Glutamatergic neuron (in vitro differentiated cells): ENCODE measurements at regions not wholly inside any gene's neighbourhood (a gene's known extent, or its start where the extent isn't known, plus 50 kb on each side); places are given as distances from the start of the nearest gene placed in this dataset.

ENCODE experiments used
- DNase-seq: peaks from one replicate; pipeline ENCODE4 v3.0.0; 2022
- H3K27ac Mint-ChIP-seq: one replicate; pipeline ENCODE4 v1.8.0; 2020; ENCODE audit warnings: mild to moderate bottlenecking, mixed read lengths, inconsistent platforms; ENCODE audit not compliant: unreplicated experiment
- H3K27me3 Mint-ChIP-seq: one replicate; pipeline ENCODE4 v1.8.0; 2020; ENCODE audit warnings: mild to moderate bottlenecking, moderate library complexity, mixed read lengths, inconsistent platforms; ENCODE audit not compliant: unreplicated experiment
- H3K36me3 Mint-ChIP-seq: one replicate; pipeline ENCODE4 v1.8.0; 2020; ENCODE audit warnings: mild to moderate bottlenecking, mixed read lengths, inconsistent platforms; ENCODE audit not compliant: unreplicated experiment
- H3K4me1 Mint-ChIP-seq: one replicate; pipeline ENCODE4 v1.8.0; 2020; ENCODE audit warnings: mild to moderate bottlenecking, low read depth, mixed read lengths, inconsistent platforms; ENCODE audit not compliant: unreplicated experiment
- H3K4me3 Mint-ChIP-seq: one replicate; pipeline ENCODE4 v1.8.0; 2020; ENCODE audit warnings: mild to moderate bottlenecking, mixed read lengths, inconsistent platforms; ENCODE audit not compliant: unreplicated experiment
- H3K9me3 Mint-ChIP-seq: one replicate; pipeline ENCODE4 v1.8.0; 2020; ENCODE audit warnings: mild to moderate bottlenecking, moderate library complexity, mixed read lengths, inconsistent platforms; ENCODE audit not compliant: unreplicated experiment
- TF ChIP-seq, protein P1 (sequence below): fragments of 200-600 bp; sonication (generic); IDR thresholded peaks from one replicate; pipeline ENCODE4 v1.5.0; 2021; ENCODE audit not compliant: partially characterized antibody, unreplicated experiment

DNA sequence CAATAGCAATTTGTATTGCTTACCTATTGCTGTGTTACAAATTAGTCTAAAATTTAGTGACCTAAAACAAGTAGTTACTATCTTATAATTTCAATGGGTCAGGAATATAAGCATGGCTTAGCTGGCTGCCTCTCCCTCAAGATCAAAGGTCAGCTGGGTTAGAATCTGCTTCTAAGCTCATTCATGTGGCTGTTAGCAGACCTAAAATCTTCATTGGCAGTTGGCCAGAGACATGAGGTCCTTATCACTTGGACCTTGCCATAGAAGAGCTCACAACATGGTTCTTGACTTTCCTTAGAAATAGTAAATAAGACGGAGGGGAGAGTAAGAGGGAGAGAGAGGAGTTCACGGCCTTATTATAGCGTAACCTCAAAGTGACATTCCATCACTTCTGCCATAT lies 468.0 kb downstream of the HTR7 start:
- DNase-seq = no peak
- H3K27me3 Mint-ChIP-seq = no peaks in the 10 kb centered on the region
- H3K27ac Mint-ChIP-seq = no peak overlapping the region
- TF ChIP-seq, protein P1, sequence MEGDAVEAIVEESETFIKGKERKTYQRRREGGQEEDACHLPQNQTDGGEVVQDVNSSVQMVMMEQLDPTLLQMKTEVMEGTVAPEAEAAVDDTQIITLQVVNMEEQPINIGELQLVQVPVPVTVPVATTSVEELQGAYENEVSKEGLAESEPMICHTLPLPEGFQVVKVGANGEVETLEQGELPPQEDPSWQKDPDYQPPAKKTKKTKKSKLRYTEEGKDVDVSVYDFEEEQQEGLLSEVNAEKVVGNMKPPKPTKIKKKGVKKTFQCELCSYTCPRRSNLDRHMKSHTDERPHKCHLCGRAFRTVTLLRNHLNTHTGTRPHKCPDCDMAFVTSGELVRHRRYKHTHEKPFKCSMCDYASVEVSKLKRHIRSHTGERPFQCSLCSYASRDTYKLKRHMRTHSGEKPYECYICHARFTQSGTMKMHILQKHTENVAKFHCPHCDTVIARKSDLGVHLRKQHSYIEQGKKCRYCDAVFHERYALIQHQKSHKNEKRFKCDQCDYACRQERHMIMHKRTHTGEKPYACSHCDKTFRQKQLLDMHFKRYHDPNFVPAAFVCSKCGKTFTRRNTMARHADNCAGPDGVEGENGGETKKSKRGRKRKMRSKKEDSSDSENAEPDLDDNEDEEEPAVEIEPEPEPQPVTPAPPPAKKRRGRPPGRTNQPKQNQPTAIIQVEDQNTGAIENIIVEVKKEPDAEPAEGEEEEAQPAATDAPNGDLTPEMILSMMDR = no peak
- no peak overlapping the region for H3K4me3 Mint-ChIP-seq
- peaks cover under 1% of the 10 kb centered on the region for H3K4me1 Mint-ChIP-seq
- H3K36me3 Mint-ChIP-seq = no peaks in the 10 kb centered on the region
- H3K9me3 Mint-ChIP-seq = no peaks in the 10 kb centered on the region

DNA sequence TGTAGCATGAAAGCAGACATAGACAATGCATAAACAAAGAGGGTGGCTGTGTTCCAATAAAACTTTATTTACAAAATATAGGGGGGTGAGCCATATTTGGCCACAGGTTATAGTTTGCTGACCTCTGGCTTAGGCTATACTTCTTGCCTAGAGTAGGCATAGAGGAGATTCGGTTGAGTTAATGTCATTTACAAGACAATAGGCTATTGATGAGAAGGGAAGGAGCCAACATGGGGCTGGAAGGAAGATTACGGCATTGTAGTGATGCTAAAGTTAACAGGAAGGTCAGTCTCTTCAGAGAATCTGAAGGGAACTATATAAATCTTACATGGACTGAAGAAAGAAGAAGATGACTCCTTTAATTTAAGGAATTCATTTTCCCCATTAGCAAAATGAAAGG lies 463.5 kb downstream of the HTR7 start:
- Mint-ChIP-seq H3K27me3 (no peaks in the 10 kb centered on the region), H3K4me3 (no peak overlapping the region)
- no peak for DNase-seq

GRCh38 chr10:90396721-90397120 lies 461.1 kb downstream of the HTR7 start:
- Mint-ChIP-seq H3K27ac (no peak overlapping the region), H3K4me1 (peaks cover 2% of the 10 kb centered on the region)
- no peak for DNase-seq

More for the DNA sequence above, 463.5 kb downstream of the HTR7 start:
- TF ChIP-seq, protein P1 = no peak
- no peak overlapping the region for H3K27ac Mint-ChIP-seq
- H3K36me3 Mint-ChIP-seq = no peaks in the 10 kb centered on the region
- no peaks in the 10 kb centered on the region for H3K9me3 Mint-ChIP-seq
- H3K4me1 Mint-ChIP-seq = peaks cover 2% of the 10 kb centered on the region

DNA sequence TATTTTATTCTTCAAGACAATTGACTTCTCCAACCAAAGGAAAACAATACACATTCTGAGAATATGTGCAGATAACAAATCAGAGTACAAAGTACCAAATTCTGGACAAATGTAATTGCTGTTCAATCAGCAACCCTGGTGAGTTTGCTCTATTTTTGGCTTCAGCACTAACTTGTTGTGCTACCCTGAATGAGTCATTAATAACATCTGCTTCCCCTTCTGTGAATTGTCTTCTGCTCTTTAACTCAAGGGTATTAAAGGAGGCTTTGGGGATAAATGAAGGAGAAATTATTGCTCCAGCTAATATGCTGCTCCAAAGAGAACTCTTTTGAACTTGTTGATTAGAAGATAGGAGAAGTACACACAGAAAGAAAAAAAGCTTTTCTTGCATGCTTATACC lies 459.3 kb downstream of the HTR7 start:
- Mint-ChIP-seq H3K27me3 (no peaks in the 10 kb centered on the region), H3K4me1 (peaks cover 2% of the 10 kb centered on the region), H3K36me3 (no peaks in the 10 kb centered on the region), H3K27ac (no peak overlapping the region), H3K9me3 (no peaks in the 10 kb centered on the region), H3K4me3 (no peak overlapping the region)
- DNase-seq = no peak
- TF ChIP-seq, protein P1 = no peak

More at GRCh38 chr10:90396721-90397120, 461.1 kb downstream of the HTR7 start:
- Mint-ChIP-seq H3K36me3 (no peaks in the 10 kb centered on the region), H3K4me3 (no peak overlapping the region), H3K9me3 (no peaks in the 10 kb centered on the region), H3K27me3 (no peaks in the 10 kb centered on the region)
- TF ChIP-seq, protein P1 = no peak

DNA sequence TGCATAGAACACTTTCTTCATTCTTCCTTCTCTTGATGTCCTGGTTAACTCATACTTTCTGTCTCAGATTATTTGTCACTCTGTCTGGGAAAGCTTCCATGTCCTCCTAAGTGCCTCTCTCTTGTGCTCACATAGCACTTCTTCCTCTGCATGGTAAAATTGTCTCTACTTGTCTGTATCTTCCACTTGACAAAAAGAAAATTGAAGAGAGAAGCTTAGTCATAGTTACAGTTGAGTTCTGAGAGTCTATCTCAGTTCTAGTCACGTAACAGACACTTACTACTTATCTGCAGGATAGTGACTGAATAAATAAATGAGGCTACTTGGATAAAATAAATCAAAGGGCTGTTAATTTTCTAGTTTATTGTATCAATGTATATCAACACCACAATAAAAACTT lies 458.1 kb downstream of the HTR7 start:
- no peak for DNase-seq
- H3K4me3 Mint-ChIP-seq = no peak overlapping the region
- no peaks in the 10 kb centered on the region for H3K27me3 Mint-ChIP-seq
- no peak overlapping the region for H3K27ac Mint-ChIP-seq
- H3K9me3 Mint-ChIP-seq = no peaks in the 10 kb centered on the region
- no peaks in the 10 kb centered on the region for H3K36me3 Mint-ChIP-seq
- H3K4me1 Mint-ChIP-seq = peaks cover 2% of the 10 kb centered on the region
- TF ChIP-seq, protein P1 = no peak
